ENCODE measurements at regions not wholly inside any gene's neighbourhood (a gene's known extent, or its start where the extent isn't known, plus 50 kb on each side); places are given as distances from the start of the nearest gene placed in this dataset.
"Not testable (repeated sequence)": the region's sequence is repeated elsewhere in the genome, so short reads cannot be mapped to it uniquely, and the experiment has no call there.

GRCh38 chr16:7834771-7835431, 502.3 kb downstream of the RBFOX1 start:
- no peak for DNase-seq (ENCODE audit: low spot score)

- no peak for DNase-seq (ENCODE audit: low spot score)
These were observed 488.2 kb downstream of the RBFOX1 start for GRCh38 chr16:7820816-7821215.

- DNase-seq (ENCODE audit: low spot score): no peak
These were observed 473.2 kb downstream of the RBFOX1 start for GRCh38 chr16:7805686-7806396.

- DNase-seq (ENCODE audit: low spot score): no peak
These were observed 472.1 kb downstream of the RBFOX1 start for GRCh38 chr16:7804635-7805195.

GRCh38 chr16:7792346-7792745, 459.7 kb downstream of the RBFOX1 start:
- DNase-seq (ENCODE audit: low spot score): no peak

GRCh38 chr16:7791028-7791590, 458.5 kb downstream of the RBFOX1 start:
- DNase-seq (ENCODE audit: low spot score): no peak

GRCh38 chr16:7775072-7775488, 442.4 kb downstream of the RBFOX1 start:
- no peak for DNase-seq (ENCODE audit: low spot score)

GRCh38 chr16:7772722-7773121, 440.1 kb downstream of the RBFOX1 start:
- DNase-seq (ENCODE audit: low spot score): no peak

- DNase-seq (ENCODE audit: low spot score): not testable (repeated sequence)
These were observed 436.4 kb downstream of the RBFOX1 start for GRCh38 chr16:7769091-7769490.

GRCh38 chr16:7765079-7765550, 432.5 kb downstream of the RBFOX1 start:
- no peak for DNase-seq (ENCODE audit: low spot score)

- DNase-seq (ENCODE audit: low spot score): peak; percentile 77
These were observed 430.5 kb downstream of the RBFOX1 start for GRCh38 chr16:7763111-7763510.

Data from mucosa of gallbladder (tissue), 1 donor.